ENCODE measurements at regions not wholly inside any gene's neighbourhood (a gene's known extent, or its start where the extent isn't known, plus 50 kb on each side); places are given as distances from the start of the nearest gene placed in this dataset.

DNA sequence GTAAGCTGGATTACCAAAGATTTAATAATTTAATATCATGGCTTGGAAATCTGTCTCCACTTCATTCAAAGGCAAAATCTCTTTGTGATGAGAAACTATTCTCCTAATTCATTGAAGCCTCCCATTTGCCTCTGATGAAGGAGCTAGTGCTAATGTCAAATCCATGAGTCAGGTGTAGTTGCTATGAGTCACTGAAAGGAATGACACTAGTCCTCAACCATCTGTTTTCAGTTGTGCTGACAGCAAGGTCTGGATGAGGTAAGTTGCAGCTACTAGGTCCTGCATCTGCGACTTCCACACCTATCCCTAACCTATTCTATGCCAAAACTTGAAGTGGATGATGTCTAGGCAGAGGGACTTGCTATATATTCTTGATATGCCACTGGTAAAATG is 324.0 kb upstream of the UBE2E3 start:
- no peak for DNase-seq

DNA sequence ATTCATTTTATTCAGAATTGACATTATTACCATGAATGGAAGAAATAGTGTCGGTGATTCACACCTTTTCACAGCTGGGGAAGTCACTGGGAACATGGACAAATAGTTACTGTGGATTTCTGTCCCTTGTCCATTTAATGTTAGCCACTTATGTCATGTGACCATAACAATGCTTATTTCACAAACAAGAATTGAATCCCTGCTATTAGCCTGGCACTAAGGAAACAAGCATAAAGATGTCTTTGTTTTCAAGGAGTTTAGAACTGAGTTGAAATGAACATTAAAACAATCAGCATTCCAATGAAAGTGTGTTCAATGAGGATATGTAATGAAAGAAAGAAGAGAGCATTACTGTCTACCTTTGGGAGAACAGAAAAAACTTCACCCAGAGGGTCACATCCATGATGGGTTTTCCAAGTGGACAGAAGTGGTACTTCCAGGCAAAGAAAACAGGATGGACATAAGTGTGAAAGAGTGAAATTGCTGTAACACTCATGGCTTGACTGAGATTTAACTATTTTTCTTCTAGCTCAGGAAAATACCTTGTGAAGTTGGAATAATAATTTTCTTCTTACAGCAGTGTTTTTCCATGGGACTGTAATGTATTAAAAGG is 324.5 kb upstream of the UBE2E3 start:
- no peak for DNase-seq

DNA sequence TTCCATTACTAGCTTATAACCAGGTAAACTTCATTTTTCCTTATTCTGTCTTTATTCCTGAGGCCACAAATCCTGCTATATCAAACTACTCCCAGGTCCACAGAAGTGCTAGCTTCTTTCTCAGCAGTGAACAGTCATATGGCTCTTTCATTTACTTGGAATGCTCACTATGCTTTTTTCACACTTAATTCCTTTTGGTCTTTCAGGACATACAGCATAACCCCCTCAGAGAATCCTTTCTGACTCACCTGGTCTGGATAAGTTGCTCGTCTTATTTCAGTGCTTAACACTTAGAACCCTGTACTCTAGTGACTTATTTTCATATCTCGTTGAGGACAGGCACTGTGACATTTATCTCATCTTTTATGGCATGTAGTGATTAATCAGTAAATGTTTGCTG is 325.0 kb upstream of the UBE2E3 start:
- no peak for DNase-seq

DNA sequence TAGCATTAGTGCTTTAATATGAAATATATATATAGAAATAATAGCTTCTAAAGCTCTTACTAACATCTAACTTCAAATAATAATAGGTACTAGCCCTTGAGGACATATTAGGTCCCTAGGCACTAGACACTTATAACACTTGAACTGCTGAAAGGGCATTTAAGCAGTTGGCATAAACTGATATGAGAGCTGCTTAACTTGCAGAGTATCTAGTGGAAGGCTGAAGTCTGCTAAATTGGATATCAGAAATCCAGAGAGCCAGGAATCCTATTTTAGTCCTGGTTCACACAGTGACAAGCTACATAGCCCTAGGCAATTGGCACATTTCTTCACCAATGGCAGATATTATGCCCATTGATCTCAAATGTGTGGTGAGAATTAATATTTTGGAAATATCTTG is 326.9 kb upstream of the UBE2E3 start:
- DNase-seq, result no peak

DNA sequence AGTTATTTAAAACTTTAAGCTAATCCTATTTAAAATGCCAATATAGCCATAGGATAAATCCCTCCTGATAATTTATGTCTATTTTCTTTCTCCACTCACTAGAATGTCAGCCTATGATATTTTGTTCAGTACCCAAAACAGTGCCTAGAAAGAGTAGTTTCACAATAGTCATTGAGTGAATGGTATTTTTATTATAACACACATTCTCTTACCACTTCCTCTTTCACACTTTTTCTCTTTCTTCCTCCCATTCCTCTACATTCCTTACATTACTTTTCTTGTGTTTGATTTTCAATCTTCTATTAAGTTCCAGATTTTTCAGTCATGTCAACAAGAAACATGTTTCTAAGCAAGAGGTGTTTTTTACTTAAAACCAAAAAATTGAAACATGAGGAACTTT is 327.6 kb upstream of the UBE2E3 start:
- no peak for DNase-seq

DNA sequence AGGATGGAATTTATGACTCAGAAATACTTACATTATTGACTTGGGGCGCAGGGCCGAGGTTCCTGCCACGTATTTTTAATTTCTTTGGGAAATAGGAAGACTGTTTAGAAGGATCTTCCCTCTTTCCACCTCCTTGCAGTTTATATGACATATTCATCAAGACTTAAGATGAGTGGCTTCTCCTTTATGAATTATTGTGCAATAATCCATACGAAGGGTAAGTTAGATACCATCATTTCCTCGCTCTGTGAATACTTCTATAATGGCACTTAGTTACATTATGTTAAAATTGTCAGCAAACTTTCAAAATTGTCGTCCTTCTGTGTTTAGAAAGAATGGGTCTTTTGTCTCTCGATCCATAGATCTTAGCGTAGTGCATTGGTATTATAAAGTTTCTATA is 328.8 kb upstream of the UBE2E3 start:
- no peak for DNase-seq

DNA sequence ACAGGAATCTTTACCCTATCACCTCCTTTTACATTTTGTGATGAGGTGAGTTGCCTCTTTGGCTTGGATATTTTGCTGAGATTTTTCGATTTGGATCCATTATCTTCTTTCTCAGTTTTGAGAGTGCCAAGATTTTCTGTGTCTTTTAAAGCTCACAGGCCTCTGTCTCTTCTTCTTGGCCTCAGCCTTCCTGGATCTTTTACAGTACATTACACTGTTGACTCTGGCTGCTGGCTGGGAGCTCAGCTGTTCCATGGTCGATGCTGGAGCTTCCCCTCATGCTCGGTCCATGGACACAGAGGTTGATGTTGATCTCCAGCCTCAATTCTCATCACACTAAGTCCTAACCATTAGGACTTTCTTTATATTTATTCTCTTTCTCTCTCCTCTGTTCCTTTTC is 332.8 kb upstream of the UBE2E3 start:
- DNase-seq, result no peak

DNA sequence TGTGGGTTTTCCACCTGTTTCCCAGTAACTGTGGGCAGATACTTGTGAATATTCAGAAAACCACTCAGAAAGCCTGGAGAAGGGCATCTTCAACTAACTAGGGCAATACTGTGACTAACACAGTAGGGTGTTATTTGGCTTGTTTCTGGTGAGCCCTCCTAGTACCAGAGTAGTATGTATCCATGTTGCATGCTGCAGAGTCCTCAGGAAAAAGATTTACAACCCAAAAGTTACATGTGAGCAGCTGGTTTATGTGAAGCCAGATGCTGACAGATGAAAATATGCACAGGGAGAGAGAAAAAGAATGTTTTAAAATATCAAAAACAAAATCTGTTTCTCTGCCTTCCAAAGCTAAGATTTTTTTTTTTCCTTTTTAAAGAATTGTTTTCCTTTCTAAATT is 333.2 kb upstream of the UBE2E3 start:
- no peak for DNase-seq

DNA sequence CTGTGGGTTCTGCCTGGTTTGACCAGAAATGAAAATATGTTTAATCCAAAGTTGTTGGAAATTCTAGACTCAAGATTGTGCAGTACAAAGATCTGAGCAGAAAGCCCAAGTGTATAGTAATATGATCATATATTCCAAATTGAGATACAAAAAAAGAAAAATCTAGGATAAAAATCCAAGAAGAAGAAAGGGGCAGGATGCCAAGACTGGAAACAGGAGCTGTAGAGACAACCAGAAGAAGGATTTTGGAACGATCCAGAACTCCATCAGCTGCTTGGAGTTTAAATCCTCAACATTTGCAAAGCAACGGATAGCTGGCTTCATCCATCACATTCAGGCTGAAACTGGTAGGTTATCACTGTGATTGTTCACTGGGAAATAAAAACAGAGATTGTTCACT is 333.6 kb upstream of the UBE2E3 start:
- no peak for DNase-seq

DNA sequence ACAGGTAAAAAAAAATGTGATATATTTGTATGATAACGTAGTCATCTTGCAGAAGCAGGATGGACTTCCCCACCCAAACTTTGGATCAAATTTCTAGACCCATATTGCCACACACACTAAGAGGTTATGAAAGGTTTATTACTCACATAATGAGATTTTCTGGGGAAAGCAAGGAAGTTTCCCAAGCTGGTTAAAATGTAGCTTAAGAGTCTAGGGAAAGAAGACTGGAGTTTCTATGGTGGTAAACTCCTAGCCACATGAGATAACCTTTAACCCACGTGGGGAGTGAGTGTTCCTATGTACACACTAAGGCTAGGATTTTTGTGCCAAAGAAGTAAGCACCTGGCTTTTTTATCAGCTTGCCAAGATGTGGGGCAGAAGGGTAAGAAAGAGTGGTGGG is 335.7 kb upstream of the UBE2E3 start:
- DNase-seq, result no peak

DNA sequence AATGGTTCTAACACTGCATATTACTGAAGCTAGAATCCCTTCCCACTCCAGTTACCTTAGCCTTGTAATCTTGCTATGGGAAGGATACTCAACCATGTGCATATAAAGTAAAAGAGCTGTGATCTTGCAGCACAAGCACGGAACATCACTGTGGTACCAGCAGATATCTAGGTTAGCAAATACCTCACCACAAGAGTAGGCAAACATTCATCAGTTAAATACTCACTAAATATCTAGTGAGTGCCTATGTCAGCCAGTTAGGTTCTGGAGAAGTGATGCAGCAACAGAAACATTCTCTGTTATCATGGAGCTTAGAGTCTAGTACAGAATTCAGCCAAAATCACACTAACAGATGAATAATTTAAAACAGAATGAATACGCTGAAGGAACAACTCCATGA is 349.6 kb upstream of the UBE2E3 start:
- no peak for DNase-seq

DNA sequence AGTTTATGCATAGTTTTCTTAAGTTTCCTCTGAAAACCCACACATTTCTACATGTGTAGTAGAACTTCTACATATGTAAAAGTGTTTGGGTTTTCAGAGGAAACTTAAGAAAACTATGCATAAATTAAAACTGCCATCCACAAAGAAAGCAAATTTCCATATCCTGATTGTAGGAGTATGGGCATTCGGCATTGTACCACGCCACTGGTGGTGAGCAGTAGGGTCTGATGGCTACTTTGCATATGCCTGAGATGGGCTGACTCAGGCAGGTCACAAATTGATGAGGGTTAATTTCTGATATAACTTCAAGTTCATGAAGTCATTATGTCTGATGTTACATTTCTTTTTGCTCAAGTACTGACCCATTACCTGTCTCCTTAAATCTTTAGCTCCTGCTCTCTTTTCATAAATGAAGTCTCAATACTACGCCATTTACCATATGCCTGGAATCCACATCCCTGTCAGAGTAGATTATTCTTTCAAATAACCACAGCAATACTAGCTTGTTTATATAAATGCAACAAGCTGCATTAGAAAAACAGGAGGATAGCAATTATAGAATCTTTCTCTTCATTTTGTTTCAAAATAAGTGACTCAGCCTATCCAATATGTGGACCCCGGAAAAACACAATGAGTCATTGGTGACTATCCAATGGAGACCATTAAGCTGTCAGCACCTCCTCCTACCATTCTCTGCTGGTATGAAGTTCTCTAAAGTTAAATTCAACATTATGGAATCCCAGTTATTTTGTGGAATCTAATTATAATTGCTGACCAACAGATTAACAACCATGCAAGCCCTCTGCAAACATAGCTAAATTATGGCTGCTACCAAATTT is 355.2 kb upstream of the UBE2E3 start:
- no peak for DNase-seq

DNA sequence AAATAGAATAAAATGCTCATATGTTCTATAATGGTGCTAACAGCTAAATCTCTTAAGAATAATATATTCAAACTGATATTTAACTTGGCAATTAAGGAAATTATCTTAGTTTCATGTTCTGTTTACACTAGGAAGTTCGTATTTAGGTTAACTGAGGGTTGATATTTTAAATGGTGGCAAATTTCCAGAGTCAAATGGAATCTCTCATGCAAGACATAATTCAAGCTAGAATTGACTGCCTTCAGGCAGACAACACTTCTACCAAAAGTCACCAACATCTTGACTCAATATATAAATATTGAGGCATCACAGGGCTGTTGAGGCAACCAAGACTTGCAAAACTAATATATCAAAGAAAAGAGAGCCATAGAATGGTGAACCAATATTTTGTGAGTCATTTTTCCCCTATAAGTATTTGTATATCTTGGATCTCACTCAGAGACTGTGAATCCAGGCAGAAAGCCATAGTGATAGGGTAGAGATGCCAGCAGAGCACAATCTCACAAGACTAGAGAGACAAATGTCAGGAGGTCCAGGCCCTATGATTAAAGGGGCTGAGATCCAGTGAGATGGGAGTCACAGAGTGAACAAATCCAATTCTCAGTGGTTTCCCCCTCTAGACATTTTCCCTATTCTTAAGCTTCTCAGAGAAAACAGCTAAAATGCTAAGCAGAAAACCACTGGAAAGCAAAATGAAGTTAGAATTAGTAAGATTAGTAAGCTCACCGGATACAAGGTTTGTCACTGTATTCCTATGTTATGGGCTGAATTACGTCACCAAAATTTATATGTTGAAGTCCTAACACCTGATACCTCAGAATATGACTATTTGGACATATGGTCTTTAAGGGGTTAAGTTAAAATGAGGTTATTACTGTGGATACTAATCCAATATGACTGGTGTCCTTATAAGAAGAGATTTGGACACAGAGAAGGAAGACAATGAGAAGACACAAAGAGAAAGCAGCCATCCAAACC is 358.2 kb upstream of the UBE2E3 start:
- no peak for DNase-seq

DNA sequence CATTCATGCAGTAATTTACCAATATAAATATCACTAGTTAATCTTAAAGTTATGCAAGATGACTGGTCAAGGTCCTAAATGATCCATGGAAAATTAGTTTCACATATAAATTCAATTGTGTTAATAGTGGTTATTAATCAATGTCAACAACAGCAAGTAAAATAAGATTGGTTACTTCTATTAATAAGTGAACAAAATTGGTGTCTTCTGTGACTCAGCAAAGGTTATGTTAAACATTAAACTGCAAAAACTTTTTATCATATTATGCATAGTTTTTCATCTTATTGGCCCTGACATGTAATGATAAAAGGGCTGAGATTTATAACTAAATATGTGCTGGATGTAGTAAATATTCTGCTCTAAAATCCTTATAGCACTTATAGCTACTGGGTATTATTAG is 359.0 kb upstream of the UBE2E3 start:
- DNase-seq, result no peak

DNA sequence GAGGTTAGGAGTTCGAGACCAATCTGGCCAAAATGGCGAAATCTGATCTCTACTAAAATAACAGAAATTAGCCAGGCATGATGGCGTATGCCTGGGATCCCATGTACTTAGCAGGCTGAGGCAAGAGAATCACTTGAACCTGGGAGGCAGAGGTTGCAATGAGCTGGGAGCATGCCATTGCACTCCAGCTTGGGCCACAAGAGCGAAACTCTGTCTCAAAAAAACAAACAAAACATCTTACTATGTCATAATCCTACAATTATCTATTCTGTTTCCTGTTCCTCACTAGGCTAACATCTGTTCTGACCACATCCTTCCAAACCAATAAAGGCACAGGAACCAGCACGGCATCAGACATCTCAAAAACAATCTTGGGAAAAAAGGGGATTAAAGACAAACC is 361.8 kb upstream of the UBE2E3 start:
- no peak for DNase-seq

DNA sequence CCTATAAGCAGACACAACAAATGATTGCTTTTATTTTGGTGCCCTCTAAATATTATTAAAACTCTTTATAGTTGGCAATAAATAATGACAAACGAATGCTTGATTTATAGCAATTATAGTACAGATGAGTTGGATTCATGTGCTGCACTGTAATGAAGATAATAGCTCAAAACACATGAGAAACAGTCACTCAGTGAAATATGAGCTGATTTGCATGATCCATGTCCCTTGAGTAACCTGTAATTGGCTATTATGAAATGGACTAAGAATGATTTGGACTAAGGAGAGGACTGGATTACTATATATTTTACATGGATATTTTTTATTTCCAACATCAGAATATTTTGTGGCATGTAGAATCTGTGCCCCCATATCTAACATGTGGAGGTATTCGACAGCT is 365.6 kb upstream of the UBE2E3 start:
- no peak for DNase-seq

DNA sequence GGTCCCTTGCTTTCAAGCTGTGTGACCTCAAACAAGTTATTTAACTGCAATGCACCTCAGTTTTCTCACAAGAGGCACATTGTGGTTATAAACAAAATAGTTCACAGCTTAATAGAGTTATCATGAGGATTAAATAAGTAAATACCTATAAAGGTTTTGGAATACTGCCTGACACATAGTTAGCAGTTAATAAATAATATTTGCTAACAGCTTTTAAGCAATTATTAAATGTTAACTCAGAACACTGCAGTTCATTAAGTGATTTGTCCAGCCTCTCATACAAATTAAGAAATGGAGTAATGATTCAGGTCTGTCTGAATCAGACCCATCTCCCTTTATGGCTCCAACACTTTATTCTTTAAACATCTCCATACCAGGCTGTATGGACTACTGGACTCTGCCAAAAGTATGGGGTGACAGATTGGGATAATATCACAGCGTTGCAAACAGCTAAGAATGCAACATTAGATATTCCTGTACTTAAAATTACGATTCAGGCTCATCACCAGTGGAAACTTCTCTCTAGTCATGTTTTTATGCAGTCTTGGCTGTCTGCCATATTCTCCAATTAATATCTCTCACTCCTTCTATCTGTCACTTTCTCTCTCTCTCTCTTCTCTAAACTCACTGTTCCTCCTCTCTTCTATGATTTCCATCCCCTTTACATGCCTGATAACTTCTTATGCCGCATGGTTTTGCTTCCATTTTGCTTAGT is 370.6 kb upstream of the UBE2E3 start:
- DNase-seq, result no peak

DNA sequence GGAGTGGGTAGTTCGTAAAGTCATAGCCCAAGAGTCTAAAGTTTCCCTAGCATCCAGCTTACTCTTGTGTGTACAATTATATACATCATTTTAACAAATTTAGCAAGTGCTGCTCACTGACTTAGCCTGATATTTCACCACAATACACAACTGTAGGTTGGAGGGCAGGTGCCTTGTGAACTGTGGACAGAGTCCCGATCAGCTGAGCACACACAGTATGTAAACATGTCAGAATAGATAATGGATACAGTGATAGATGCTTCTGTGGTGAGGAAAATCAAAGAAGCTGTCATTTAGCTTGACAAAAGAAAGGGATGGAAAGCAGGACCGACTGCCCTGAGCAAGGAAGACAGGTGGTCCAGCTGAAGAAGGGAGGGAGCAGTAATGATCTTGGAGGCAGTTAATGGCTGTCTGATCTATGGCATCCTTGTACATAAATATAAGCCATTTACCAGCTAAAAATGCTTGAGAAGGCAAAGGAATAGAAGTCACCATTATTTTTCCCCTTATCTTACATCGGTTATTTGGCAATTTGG is 372.8 kb upstream of the UBE2E3 start:
- DNase-seq, result peak; percentile 59

DNA sequence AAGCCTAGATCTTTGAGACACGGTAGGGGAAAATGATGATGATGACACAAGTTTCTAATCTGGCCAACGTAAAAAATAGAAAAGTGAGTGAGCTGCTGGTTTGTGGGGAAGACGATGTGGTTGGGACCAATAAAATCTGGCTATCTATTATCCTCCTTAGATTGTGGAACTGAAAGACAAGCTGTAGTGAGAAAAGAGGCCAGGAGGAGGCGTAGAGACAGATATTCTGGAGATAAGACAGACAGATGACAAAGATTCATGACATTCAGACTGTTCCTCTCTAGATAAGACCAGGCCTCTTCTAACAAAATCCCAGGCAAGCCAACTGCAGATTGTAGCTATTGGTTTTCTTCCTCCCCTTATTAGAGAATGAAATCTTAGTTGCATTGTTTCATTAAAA is 376.3 kb upstream of the UBE2E3 start:
- peak; percentile 8 for DNase-seq

DNA sequence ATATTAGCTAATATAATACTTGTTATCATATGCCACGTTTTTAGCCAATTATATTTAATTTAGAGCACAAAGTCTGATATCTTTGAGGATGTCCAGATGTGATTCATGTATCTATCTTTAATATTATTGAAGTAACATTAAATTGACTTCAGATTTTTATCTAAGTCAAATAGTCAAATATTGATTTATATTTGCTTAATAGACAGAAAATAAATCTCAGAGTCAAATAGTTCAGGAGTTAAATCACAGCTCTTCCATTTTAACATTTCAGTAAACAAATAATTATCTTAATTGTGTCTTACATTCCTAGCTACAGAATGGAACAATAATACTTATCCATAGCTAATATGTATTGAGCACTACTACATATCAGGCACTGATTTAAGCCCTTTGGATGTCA is 379.4 kb upstream of the UBE2E3 start:
- DNase-seq, result no peak

DNA sequence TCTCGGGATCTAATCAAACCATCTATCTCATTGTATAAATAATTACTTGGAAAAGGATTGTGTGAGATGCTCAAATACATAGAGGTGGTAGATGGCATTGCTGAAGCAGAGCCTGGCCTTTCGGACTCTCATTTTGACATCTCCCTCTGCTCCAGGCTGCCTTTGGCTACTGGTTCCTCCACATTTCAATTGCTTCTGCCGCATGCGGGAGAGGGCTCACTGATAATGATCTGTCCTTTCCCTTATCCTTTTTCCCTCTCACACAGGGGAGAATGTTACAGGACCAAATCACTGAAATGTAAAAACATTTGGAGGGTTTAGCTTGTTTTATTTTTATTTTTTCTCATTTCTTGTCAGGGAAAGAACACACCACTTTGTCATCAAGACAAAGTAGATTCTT is 380.6 kb upstream of the UBE2E3 start:
- no peak for DNase-seq

DNA sequence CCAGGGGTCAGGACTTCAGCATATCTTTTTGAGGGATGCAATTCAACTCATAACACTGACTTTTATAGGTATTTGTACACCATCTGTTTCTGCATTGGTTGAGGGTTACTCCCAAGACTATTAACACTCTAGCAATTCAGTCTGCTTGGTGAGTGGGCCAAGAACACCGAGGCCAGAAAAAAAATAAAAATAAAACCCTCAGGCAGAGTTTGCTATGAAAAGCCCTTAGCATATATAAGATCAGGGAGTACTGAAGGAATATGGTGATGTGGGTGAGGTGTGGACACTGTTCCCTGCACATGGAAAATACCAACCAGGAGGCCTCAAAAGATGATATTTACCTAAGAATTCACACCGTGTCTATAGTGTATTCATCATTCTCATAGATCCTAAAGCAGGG is 383.2 kb upstream of the UBE2E3 start:
- no peak for DNase-seq

DNA sequence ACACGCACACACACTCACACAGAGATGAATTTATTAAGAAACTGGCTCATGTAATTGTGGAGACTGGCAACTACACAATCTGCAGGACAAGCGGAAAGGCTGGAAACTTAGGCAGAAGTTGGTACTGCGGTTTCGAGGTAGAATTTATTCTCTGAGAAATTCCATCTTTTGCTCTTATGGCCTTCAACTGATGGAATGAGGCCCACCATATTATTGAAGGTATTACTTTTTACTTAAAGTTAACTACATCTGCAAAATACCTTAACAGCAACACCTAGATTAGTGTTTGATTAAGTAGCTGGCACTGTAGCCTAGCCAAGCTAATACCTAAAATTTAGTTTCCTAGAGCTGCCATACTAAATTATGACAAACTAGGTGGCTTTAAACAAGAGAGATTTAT is 384.0 kb upstream of the UBE2E3 start:
- no peak for DNase-seq

Measured in NCI-H526 treated with DMSO at 0.1 percent for 48 hours (cell line).